Hepatocyte (in vitro differentiated cells): ENCODE measurements at regions not wholly inside any gene's neighbourhood (a gene's known extent, or its start where the extent isn't known, plus 50 kb on each side); places are given as distances from the start of the nearest gene placed in this dataset.

ENCODE experiments used
- DNase-seq: peaks from one replicate; pipeline ENCODE4 v3.0.0-alpha.2; 2016; ENCODE audit warnings: low spot score
- H2AFZ ChIP-seq: fragments of 200-600 bp; sonication (generic); 2 replicates; pipeline ENCODE4 v1.6.0; 2016; ENCODE audit warnings: antibody characterized with exemption, mild to moderate bottlenecking
- H3K27ac ChIP-seq: fragments of 200-600 bp; sonication (generic); 2 replicates; pipeline ENCODE4 v1.5.1; 2016; ENCODE audit warnings: mild to moderate bottlenecking
- H3K27me3 ChIP-seq: fragments of 200-600 bp; sonication (generic); 2 replicates; pipeline ENCODE4 v1.6.1; 2016
- H3K36me3 ChIP-seq: fragments of 200-600 bp; sonication (generic); replicated peaks from 2 replicates; pipeline ENCODE4 v1.5.1; 2016; ENCODE audit warnings: low read depth; ENCODE audit not compliant: insufficient read depth
- H3K4me1 ChIP-seq: fragments of 200-600 bp; sonication (generic); 2 replicates; pipeline ENCODE4 v1.5.1; 2016; ENCODE audit warnings: mild to moderate bottlenecking, moderate library complexity; ENCODE audit not compliant: insufficient read depth
- H3K4me2 ChIP-seq: fragments of 200-600 bp; sonication (generic); 2 replicates; pipeline ENCODE4 v1.6.0; 2016
- H3K4me3 ChIP-seq: fragments of 200-600 bp; sonication (generic); 2 replicates; pipeline ENCODE4 v1.5.1; 2016; ENCODE audit warnings: mild to moderate bottlenecking
- H3K79me2 ChIP-seq: fragments of 200-600 bp; sonication (generic); 2 replicates; pipeline ENCODE4 v1.6.0; 2017; ENCODE audit warnings: mild to moderate bottlenecking
- H3K9me2 ChIP-seq: fragments of 200-600 bp; sonication (generic); replicated peaks from 2 replicates; pipeline ENCODE4 v1.6.0; 2017; ENCODE audit warnings: mild to moderate bottlenecking; ENCODE audit not compliant: insufficient read depth
- H3K9me3 ChIP-seq: fragments of 200-600 bp; sonication (generic); 2 replicates; pipeline ENCODE4 v1.5.1; 2016; ENCODE audit warnings: low read depth, mild to moderate bottlenecking
- H4K20me1 ChIP-seq: fragments of 200-600 bp; sonication (generic); 2 replicates; pipeline ENCODE4 v1.6.0; 2016; ENCODE audit warnings: mild to moderate bottlenecking; ENCODE audit not compliant: insufficient read depth, poor library complexity, severe bottlenecking
- CTCF ChIP-seq: fragments of 200-600 bp; sonication (generic); IDR thresholded peaks from 2 replicates; pipeline ENCODE4 v1.5.1; 2016; ENCODE audit warnings: antibody characterized with exemption, mild to moderate bottlenecking; ENCODE audit not compliant: poor library complexity
- EZH2 ChIP-seq: fragments of 200-600 bp; sonication (generic); IDR thresholded peaks from 2 replicates; pipeline ENCODE4 v1.6.1; 2016; ENCODE audit warnings: antibody characterized with exemption, mild to moderate bottlenecking, borderline replicate concordance
- EZH2phosphoT487 ChIP-seq: fragments of 200-600 bp; sonication (generic); IDR thresholded peaks from one replicate; pipeline ENCODE4 v1.6.1; 2018; ENCODE audit warnings: antibody characterized with exemption, mild to moderate bottlenecking, low read depth, moderate library complexity; ENCODE audit not compliant: unreplicated experiment, severe bottlenecking
- WGBS: methylation state at CpG from one replicate; pipeline ENCODE4 v1.1.6; 2016; ENCODE audit warnings: low lambda C conversion rate; ENCODE audit errors: missing lambda C conversion rate; 5-methylcytosine and 5-hydroxymethylcytosine counted together

GRCh38 chr4:24256066-24256465, 328.3 kb downstream of the DHX15 start:
- H3K4me2 ChIP-seq: no peak overlapping the region
- WGBS: 83% methylated on average over 4 of the region's 4 CpGs
- H3K4me3 ChIP-seq: no peak overlapping the region
- no peak for DNase-seq
- H3K79me2 ChIP-seq: no peaks in the 10 kb centered on the region
- no peaks in the 10 kb centered on the region for H3K9me2 ChIP-seq
- no peaks in the 10 kb centered on the region for H3K4me1 ChIP-seq
- TF ChIP-seq EZH2phosphoT487: no peak
- TF ChIP-seq CTCF: no peak
- no peaks in the 10 kb centered on the region for H4K20me1 ChIP-seq
- no peak overlapping the region for H3K27ac ChIP-seq
- no peaks in the 10 kb centered on the region for H3K9me3 ChIP-seq
- H3K36me3 ChIP-seq: no peaks in the 10 kb centered on the region
- no peak overlapping the region for H2AFZ ChIP-seq
- H3K27me3 ChIP-seq: no peaks in the 10 kb centered on the region

GRCh38 chr4:24252121-24252520, 332.2 kb downstream of the DHX15 start:
- Histone ChIP-seq H3K27ac (no peak overlapping the region), H3K4me2 (no peak overlapping the region), H4K20me1 (no peaks in the 10 kb centered on the region), H3K4me3 (no peak overlapping the region), H3K9me2 (no peaks in the 10 kb centered on the region), H3K36me3 (no peaks in the 10 kb centered on the region), H3K9me3 (no peaks in the 10 kb centered on the region), H3K79me2 (no peaks in the 10 kb centered on the region), H3K27me3 (no peaks in the 10 kb centered on the region), H2AFZ (no peak overlapping the region), H3K4me1 (peaks cover 13% of the 10 kb centered on the region)
- TF ChIP-seq EZH2phosphoT487: no peak
- no peak for TF ChIP-seq CTCF
- TF ChIP-seq EZH2: no peak
- WGBS: 50% methylated on average over 2 of the region's 2 CpGs
- DNase-seq: no peak

- Histone ChIP-seq H3K4me2 (no peak overlapping the region), H3K4me3 (no peak overlapping the region), H3K9me3 (no peaks in the 10 kb centered on the region)
Measured at GRCh38 chr4:24251589-24251988, 332.8 kb downstream of the DHX15 start.

More at GRCh38 chr4:24251589-24251988, 332.8 kb downstream of the DHX15 start:
- TF ChIP-seq EZH2 (no peak), EZH2phosphoT487 (no peak), CTCF (no peak)
- WGBS: 63% methylated on average over 2 of the region's 2 CpGs
- Histone ChIP-seq H4K20me1 (no peaks in the 10 kb centered on the region), H3K79me2 (no peaks in the 10 kb centered on the region), H3K36me3 (no peaks in the 10 kb centered on the region), H3K4me1 (peaks cover 13% of the 10 kb centered on the region), H3K9me2 (no peaks in the 10 kb centered on the region), H2AFZ (no peak overlapping the region), H3K27me3 (no peaks in the 10 kb centered on the region), H3K27ac (no peak overlapping the region)
- DNase-seq: no peak
